Stimulated activated CD4-positive, alpha-beta T cell treated with anti-CD3 and anti-CD28 coated beads, TNF-alpha, amount 100 ng/mL, for 4 hours (primary cell): ENCODE measurements at regions not wholly inside any gene's neighbourhood (a gene's known extent, or its start where the extent isn't known, plus 50 kb on each side); places are given as distances from the start of the nearest gene placed in this dataset.

Experiments
- DNase-seq, 3 experiments: peaks; one replicate each; pipeline ENCODE4 v3.0.0-alpha.2; 2020; ENCODE audit warnings: low read depth in 3 of 3

DNA sequence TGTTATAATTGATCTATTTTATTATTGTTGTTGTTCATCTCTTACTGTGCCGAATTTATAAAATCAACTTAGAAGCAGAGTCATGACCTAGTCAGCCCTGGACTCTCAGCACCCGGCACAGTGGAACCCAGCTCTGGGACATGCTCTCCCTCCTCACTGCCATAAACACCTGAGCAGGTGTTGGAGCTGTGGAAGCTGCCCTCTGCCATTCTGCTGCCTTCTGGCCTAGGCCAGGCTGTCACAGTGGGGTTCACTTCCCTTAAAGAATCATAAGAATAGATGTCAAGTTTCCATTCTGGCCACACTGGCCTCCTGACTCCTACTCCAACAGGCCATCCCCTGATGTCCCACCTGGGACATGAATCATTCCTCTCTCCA lies 192.2 kb downstream of the ZFP36L2 start:
- no peak for DNase-seq

DNA sequence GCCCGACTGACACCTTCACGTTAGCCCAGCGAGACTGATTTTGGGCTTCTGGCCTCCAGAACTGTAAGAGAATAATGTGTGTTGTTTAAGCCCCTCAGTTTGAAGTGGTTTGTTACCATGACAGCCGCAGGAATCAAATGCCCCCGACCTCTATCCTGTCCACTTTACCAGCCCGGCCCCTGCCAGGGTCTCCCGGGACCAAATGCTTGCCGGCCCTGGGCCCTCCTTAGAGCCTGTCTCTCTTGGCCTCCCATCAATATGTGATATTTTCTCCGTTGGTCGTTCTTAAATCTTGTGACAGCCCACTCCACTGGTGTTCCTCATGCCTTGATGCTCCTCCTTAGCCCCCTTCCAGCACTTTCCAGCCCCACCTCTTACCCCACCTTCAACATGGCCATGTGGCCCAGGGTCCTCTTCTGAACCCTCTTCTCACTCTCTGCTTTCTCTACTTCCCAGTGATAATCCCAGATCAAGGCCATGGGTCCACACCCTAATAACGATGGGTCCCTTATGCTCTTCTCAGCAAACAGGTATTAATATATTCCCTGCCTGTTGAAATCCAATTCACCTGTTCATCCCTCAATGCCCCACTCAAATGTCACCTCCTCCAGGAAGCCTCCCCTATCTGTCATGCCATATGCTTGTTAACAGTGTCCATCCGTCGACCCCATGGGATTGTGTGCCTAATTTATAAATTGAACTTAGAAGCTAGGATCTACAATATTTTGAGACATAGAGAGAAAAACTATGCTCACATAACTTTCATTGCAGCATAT lies 192.8 kb downstream of the ZFP36L2 start:
- DNase-seq, result no peak

DNA sequence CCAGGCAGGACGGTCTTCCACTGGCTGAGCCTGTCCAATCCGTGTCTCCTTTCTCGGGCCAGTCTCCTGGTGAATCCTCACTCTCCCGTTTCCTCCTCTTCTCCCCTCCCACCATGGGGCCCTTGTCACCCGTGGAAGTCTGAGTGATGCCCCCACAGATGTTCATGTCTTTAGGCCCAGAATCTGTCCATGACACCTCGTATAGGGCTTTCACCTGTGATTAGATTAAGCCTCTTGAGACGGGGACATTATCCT lies 193.5 kb downstream of the ZFP36L2 start:
- no peak for DNase-seq

DNA sequence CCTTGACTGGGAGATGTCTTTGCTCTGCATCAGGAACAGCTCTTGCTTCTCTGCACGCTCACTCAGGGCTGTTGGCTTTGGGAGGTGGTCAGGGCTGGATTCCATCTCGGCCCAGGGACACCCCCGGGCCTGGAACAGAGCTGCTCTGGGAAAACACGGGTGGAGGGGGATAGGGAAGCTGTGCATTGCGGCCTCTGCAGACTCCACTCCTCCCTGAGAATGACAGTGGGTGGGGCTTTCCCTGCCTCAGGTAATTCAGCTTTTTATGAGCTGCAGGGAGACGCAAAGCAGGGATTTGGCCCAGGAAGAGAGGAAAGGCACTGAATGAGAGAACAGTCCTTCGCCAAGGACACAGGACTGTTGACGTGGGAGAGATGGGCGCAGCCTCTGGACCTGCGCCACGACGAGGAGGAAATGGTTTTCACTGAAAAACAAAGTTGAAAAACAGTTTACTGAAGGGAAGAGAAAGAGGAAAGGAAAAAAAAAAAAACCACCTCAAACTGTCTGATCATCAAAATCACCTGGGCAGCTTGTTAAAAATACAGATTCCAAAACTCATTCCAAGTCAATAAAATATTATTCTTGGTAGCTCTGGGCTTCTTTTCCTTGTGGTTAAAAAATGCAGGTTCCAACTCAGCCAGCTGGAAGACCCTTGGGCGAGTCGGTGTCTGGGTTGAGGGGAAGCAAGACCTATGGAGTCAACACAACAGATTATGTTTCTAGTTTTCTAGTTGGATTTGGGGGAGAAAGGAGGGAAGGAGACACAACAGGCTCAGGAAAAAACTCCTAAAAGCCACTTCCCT lies 194.0 kb downstream of the ZFP36L2 start:
- no peak for DNase-seq

DNA sequence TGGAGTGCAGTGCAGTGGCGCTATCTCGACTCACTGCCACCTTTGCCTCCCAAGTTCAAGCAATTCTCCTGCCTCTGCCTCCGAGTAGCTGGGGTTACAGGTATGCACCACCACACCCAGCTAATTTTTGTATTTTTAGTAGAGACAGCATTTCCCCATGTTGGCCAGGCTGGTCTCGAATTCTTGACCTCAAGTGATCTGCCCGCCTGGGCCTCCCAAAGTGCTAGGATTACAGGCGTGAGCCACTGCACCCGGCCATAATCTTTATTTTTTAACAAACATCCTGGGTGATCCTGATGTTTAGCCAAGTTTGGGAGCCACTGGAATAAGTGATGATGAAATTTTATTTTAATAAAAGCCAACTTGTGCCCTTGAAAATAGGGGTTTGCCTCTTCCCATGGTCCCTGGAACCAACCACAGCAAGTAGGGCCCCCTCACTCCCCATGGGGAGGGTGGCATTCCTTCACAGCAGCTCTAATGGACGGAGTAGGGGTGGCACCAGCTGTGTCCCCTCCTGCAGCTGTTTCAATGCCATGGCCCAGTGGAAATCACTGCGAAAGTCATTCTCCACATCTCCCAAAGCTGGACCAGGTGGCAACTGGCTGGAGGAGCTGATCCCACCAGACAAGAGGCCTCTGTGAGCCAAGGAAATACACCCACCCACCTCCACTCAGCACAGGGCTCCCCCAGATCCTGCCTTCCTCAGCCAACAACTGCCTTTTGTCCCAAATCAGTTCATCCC lies 194.8 kb downstream of the ZFP36L2 start:
- DNase-seq, result no peak

DNA sequence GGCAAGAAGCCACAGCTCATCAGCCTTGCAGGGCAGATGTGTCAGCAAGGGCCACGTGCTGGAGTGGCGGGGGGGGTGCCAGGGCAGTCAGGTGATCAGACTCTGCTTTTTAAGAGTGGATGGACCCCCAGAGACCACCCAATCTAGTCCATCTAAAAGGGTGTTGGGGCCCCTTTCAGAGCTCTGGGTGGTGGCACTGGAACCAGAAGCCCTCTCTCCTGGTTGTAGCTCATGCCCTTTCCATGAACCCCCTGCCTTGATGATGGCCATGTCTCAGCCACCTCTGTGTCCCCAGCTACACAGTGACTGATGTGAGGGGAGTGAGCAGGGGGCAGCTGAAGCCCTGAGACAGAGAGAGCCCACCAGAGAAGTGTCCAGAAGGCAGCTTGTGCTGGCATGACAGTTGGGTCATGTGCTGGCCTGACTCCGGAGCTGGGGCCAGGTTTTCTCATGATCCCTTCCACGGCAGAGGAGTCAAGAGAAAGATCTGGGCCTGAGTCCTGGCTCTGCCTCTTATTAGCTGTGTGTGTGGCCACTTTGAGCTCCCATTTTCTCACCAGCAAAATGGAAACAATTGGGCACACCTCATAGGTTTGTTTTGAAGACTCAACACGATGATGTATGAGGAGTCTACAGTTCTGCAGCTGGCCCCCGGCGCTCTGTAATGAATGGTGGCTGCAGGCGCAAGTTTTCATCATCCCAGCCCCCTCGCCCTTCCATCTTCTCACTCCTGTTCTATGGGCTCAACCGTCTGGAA lies 195.7 kb downstream of the ZFP36L2 start:
- DNase-seq, result no peak

DNA sequence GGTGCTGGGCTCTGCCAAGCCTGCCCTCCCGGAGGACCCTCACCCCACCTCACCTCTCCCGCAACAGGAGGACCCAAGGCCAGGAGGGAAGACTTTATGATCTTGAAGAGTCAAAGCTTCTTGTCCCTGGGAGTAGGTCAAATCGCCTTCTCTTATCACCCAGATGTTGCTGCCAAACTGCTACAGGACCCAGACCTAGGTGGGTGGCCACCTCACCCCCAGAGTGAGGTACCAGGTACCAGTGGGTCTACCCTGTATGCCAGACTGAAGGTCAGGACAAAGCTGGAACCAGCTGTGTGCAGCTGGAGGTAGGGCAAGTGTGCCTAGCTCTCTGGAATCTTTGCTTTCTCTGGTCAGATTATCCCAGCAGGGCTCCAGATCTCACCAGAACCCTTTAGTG lies 197.2 kb downstream of the ZFP36L2 start:
- DNase-seq, result no peak

DNA sequence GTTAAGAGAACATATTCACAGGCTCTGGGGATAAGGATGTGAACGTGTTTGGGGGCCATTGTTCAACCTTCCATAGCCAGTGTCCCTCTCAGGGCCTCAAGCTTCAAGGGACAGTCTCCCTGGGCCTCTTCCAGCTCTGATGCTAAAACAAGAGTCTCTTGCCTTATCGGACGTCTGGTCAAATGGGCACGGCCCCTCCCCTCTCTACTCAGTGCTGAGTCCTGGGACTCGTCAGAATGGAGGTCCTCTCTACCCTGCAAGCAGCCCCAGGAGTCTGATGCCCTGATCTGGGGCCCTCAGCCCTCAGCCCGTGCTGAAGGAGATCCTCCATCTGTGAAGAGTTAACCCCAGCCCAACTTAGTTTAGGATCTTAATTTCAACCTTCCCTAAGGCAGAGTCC lies 198.2 kb downstream of the ZFP36L2 start:
- DNase-seq, result no peak

DNA sequence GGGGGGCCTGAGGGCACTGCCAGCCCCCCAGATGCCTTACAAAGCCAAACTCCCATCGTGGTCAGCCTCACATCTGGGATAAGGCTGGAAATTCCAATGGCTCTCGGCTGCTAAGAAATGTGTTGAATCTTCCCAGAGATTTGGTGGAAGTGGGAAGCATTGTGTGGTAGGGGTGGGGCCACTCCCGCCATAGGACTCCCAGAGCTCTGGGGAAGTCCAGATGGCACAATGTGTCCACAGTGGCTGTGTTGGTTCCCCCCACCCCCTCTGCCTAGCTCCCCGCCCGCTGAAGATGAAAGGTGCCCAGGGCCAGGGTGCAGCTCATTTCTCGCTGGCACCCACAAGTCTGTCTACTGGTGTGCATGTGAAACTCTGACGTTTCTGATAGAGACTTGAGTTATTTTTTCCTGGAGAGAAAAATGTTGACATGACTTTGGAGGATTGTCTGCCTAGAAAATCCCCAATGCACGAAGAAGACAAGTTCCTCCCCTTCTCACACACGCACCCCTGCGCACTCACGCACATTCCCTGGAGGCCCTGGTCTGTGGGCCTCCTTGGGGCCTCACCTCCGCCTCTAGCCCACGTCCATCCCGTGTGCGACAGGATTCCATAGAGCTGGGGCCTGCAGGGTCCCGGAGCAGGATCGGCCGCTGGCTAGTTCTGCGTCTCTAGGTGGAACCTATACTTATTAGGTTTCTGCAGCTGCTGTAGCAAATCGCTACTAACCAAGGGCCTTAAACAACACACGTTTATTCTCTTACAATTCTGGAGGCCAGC lies 199.1 kb downstream of the ZFP36L2 start:
- DNase-seq, result no peak

DNA sequence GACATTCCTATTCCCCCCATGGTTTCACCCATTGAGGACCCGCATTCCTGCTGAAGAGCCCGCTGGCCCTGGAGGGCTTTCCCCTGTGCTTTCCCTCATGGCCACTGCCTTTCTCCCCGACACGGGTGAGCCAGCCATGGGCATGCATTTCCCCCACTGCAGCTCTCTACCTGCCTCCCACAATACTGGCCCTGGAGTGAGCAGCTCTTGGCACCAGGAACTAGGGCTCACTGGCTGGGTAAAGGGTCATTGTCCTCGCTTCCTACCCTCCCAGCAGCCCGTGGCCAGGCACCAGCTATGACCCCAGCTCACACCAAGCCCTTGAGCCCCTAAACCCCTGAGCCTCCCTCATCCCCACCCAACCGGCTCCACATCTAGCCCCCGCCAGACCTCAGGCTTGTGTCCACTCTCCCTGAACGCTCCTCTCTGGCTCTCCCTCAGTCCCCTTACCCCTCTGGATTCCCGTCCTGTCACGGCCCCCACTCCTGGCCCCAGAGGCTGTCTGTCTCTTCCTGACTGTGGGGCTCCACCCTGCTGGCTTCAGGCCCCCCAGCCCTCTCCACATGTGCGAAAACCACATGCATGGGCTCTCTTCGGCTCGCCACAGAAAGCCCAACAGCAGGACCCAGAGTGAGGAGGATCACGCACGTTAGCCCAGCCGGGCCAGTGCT lies 199.8 kb downstream of the ZFP36L2 start:
- DNase-seq, result no peak

DNA sequence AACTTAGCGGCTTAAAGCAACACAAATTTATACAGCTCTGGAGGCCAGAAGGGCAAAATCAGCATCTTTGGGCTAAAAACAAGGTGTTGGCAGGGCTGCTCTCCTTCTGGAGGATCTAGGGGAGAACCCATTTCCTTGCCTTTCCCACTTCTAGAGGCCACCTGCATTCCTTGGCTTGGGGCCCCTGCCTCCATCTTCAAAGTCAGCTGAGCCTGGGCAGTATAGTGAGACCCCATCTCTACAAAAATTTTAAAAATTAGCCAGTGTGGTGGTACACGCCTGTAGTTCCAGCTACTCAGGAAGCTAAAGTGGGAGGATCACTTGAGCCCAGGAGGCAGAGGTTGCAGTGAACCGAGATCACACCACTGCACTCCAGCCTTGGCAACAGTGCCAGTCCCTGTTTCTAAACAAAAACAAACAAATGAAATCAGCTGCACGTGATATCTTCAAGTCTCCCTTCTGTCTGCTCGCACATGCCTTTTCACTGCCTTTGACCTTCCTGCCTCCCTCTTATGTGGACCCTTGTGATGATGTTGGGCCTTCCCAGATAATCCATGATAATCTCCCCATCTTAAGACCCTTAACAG lies 200.6 kb downstream of the ZFP36L2 start:
- DNase-seq, result no peak

DNA sequence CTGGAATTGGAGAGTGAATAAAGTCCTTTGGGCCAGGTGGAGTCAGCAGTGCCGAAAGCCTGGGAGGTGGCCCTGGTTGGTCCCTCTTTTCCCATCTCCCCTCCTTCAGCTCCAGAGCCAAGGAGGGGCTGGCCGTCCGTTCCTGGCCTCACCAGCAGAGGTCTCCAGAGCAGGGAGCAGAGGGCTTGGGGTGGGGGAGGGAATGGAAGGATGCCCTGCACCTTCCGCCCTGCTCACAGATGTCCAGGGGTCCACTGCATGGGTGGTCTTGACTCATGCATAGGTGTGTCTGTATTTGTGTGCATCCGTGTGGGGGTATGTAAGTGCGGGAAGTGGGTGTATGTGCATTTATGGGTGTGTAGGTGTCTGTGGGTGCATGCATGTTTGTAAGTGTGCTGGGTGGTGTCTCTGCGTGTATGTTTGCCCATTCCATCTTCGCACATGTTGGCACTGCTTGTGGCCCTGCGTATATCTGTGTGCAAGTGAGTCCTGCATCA lies 201.8 kb downstream of the ZFP36L2 start:
- peak in 1 of 3 experiments; percentile 7 for DNase-seq

DNA sequence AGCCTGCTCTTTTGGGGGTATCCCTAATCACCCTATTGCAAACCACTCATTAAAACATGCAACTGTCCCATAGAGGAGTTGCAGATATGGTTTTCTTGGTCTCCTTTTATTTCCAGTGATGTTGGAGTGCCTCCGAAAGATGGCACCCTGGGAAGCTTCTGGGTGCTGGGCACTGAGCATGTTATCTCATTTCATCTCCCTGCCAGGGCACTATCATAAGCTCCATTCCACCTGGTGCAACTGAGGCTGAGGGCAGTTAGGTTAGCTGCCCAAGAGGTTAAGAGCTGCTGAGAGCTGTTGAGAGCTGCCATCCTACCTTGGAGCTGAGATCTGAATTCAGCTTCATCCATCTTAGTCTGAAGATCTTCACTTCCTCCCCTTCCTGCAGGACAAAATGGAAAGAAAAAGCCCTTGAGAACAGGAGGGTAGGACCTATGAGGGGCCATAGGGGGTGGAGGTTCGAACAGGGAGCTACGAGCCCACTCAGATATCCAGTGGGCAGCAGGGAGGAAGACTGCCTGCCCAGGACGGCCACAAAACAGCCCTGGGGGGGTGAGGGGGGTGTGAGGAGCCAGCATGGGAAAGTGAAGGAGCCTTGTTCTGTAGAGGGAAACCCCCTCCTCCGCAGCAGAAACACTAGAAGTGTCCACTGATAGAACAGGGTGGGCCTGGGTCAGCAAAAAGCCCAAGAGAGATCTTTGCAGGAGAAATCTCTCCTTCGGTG lies 202.5 kb downstream of the ZFP36L2 start:
- DNase-seq, result no peak

DNA sequence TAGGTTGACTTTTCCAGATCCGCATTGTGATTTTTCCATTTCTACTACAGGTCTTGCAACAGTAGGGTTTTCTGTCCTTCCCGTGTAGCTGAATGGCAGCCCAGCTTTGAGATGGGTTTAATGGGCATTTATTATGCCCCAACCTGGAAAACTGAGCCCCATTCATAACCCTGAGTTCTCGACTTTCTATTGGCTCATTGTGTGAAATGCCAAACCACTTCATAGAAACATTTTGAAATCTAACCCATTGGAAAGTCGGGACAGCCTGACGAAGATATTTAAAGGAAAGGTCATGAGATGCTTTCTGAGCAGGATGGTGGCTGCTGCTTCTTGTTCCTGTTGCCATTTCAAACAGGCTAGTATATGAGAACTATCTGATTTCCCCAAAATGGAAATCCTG lies 203.5 kb downstream of the ZFP36L2 start:
- no peak for DNase-seq

DNA sequence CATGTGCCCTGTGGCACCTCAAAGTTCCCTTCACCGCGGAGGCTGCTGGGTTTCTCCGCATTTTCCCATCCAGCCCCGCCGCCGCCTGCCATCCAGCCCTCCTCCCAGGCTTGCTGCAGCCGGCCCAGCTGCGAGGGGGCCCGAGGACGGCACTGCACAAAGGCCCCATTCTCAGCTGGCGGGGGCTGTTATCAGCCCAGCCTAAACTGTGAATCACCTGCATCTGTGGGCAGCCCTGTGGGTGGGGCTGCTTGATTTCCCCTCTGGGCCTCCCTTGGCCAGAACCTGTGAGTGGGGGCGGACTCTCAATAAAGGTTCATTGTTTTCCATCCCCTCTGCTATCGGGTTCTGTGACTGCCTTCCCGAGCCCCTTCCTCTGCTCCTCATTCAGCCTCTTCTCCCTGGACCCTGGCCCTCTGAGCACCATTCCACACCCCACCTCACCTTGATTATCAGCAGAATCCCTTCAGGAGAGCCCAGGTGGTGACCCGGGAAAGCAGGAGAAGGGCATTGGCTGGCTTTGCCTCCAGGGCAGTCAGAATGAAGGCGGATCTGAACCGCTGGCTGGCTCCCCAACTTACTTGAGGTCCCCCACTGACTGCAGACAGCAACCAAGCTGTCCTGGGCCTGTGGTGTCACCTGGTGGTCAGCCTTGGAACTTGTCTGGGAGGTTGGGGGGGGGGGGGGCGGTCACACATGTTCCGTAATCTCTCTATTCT lies 204.5 kb downstream of the ZFP36L2 start:
- no peak for DNase-seq

DNA sequence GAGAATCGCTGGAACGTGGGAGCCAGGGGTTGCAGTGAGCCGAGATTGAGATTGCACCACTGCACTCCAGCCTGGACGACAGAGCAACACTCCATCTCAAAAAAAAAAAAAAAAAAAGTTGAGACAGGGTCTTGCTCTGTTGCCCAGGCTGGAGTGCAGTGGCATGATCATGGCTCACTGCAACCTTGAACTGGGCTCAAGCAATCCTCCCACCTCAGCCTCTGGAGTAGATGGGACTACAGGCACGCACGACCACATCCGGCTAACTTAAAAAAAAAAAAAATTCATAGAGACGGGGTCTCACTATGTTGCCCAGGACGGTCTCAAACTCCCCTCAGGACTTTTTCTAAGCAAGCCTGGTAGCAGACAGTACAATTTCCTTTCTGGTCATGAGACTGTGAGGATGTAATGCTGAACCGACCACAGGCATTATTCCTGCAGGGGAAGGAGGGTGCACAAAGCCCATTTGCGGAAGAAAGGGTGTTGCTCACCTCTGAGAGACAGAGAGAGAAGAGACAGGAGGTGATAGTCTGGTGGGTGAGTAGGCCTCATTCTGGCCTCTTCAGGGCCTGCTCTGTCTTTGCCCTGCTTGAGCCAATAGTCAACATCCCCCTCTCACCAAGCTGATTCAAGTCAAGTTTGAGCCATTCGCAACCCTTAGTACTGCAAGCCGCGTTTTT lies 205.3 kb downstream of the ZFP36L2 start:
- DNase-seq, result no peak

DNA sequence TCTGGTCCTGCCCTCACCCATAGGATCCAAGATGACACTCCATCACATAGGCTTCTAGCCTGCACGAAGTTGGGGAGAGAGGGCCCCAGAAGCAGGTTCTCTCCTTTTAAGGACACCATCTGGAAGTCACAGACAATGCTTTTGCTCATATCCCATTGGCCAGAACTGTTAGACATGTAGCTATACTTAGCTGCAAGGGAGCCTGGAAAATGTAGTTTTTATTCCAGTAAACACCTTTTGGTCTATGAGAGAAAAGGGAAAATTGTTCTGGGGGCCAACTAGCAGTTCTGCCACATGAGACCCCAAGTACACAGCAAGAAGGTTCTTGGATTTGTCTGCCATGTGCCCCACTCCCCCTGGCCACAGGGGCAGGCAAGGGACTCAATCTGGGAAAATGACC lies 206.1 kb downstream of the ZFP36L2 start:
- no peak for DNase-seq

DNA sequence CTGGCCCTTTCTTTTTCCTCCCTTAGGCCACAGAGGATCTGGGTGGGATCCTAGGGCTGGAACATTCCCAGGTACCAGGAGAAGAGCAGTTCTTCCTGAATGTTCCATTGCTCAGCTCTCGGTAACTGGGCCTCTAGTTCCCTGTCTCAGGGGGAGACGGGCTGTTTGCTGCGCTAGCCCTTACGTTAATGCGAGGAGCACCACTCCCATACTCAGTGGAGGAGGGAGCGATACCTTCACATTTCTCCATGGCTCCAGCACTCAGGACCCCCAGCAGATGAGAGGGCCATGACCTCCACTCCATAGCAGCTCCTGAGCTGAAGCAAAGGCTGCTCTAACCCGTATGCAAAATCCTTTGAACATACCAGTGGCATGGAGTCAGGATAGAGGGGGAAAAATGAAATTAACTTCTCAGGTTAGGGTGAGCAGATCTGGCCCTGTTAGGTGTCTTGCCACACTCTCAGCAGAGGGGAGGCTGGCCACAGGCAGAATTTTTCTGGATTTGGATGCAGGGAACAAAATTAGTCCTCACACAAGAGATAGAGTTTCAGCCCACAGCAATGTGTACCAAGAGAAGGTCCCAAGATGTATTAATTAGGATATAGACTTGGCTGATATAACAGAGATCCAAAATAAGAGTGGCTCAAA lies 206.7 kb downstream of the ZFP36L2 start:
- DNase-seq, result no peak
